ENCODE measurements at regions not wholly inside any gene's neighbourhood (a gene's known extent, or its start where the extent isn't known, plus 50 kb on each side); places are given as distances from the start of the nearest gene placed in this dataset.
"Not testable (repeated sequence)": the region's sequence is repeated elsewhere in the genome, so short reads cannot be mapped to it uniquely, and the experiment has no call there.

DNA sequence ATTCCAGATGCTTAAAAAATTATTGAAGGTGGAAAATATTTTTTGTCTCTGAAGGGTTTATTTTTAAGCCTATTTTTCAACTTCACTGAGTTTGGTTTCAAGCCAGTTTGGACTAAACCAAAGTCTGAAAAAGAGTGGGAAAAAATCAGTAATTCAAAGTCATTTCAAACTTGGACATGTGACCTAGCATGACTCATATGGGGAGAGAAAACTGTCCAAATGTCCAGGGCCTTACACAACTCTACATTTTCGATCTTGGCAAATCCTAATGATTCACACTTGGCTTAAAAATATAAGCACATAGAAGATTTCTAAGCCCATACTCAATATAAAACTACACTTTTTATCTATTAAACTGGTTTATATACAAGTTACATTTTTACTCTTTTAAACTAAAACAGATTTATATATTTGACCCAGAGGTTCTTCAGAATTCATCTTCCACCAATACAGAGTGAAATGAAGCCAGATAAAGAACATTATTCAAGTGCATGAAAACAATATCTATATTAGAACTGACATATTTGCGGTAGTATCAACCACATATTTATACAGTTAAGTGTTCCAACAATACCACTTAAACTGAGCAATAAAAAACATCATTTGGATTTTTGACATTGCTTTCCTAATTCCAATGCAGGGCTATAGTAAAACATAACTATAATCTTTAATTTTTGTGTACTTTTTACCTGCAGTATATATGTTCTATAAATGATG is 110.3 kb upstream of the TCF21 start:
- no peak overlapping the region for H3K4me3 ChIP-seq
- no peak overlapping the region for H3K27ac ChIP-seq

DNA sequence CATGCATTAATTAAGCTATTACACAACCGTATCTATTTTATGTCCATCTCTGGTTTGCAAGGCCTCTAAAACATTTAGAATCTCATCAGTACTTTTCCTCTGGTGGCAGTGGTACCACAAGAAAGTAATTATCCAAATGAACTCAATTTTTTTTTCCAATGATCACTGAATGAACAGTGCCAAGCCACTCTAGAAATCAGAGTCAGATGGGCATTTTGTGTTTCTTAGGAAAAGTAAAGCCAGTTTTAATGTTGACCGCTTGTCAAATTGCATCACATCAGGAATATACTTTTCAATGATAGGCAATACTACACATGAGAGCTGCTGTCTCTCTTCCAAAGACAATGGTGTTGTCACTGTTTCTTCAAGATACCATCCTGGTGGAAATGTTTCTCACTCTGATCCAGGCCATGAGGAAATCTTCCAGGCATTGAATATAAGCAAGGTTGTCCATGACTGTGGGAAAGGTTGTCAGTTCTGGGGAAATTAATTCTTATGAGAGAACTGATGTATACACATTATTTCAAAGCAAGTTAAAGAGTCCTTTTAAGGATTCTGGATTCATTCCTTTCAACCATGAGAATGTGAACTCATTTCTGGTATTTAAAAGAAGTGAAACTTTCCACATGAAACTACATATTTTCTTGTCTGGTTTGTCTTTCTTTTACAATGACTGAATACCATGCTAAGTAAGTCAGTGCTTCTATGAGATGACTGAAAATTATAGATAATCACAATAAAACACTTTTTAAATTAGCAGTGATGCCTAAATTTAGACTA is 108.8 kb upstream of the TCF21 start:
- H3K4me3 ChIP-seq: no peak overlapping the region
- no peak overlapping the region for H3K27ac ChIP-seq

DNA sequence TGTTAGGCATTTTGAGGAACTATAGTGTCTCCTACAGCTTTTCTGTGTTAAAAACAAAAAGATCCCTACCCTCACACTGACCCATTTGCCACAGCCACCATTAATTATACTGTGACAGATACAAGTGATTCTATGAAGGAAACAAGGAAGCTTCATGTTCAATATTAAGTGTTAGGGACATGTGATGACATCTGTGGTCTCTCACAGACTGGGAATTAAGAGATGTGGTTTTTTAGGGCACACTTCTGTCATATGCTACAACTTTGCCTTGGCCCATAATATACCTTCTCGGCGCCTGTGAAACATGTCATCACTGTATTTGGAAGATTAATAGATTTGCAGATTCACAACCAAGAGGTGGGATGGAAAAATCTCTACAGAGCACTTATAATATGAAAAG is 102.9 kb upstream of the TCF21 start:
- Histone ChIP-seq H3K4me3 (no peak overlapping the region), H3K27ac (no peak overlapping the region)

DNA sequence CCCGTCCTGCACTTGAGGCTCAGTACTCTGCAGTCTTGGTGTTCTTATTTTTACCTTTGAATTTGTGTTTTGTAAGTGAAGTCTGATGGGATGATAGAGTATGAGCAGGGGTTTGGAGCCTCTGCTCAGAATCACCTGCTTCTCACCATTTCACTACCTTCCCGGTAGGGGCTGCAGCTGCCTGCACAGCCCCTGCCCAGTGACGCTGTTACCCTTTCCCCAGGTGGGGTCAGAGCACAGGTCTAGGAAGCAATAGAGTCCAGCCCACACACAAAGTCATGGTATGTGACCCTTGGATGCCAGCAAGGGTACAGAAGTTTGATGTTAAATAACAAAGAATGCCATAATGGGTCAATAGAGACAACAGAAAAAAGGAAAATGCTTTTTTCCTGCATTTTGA is 101.8 kb upstream of the TCF21 start:
- no peak overlapping the region for H3K27ac ChIP-seq
- no peak overlapping the region for H3K4me3 ChIP-seq

DNA sequence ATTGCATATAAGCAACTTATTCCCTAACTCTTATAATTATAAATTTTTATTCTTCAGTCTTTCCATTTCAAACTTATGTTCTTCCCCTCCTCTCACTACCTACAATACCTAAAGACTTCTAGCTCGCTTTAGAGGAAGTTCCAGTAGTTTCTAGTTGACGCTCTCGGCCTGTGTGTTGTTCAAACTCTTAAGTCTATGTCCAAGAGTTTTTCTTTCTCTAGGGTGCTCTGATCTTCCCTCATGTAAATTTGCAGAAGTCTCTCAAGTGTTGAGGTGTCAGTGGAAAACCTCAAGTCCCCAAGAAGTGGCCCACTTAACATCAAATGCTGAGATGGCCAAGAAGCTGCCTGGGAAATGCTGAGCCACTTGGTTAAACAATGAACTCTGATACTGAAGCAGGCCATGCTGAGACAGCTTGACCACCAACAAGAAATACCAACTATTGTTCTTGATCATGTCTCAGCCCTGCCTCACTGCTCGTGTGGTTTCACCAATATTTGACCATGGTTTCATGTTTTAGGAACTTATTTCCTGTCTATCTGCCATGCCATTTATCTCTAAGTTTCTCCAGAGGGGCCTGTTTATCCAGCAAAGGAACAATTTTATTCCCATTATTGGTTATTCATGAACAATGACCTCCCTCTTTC is 100.9 kb upstream of the TCF21 start:
- Histone ChIP-seq H3K27ac (no peak overlapping the region), H3K4me3 (no peak overlapping the region)

DNA sequence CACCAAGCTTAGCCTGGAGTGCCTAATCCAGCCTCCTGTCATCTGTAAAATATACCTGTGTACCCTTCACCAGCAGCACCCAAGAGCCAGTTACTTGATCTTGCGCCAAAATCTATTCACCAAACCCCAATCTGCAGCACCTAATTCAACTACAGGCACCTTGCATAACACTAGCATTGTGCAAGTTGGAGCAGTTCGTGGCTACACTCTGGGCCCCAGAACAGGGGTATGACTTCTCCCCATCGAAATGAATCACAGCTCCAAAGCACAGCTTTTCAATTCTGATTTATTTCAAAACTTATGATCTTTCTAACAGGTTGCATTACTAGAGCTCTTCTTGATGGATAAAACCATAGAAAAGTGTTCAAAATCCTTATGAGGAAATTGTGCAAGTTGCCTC is 100.4 kb upstream of the TCF21 start:
- Histone ChIP-seq H3K4me3 (no peak overlapping the region), H3K27ac (no peak overlapping the region)

DNA sequence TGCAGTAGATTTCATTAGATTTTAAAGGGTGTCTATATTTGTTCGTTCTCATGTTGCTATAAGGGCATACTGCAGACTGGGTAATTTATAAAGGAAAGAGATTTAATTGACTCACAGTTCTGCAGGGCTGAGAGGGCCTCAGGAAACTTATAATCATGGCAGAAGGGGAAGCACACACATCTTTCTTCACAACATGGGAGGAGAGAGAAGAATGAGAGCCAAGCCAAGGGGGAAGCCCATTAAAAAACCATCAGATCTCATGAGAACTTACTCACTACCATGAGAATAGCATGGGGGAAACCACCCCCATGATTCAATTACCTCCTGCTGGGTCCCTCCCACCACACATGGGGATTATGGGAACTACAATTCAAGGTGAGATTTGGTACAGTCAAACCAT is 99.5 kb upstream of the TCF21 start:
- H3K27ac ChIP-seq, H3K4me3 ChIP-seq: not testable (repeated sequence)

DNA sequence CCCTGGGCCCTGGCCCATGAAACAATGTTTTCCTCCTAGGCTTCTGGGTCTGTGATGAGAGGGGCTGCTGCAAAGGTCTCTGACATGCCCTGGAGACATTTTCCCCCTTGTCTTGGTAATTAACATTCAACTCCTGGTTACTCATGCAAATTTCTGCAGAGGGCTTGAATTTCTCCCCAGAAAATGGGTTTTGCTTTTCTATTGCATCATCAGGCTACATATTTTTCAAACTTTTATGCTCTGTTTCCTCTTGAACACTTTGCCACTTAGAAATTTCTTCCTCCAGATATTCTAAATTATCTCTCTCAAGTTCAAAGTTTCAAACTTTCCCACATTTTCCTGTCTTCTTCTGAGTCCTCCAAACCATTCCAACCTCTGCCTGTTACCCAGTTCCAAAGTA is 98.2 kb upstream of the TCF21 start:
- H3K4me3 ChIP-seq, H3K27ac ChIP-seq: not testable (repeated sequence)

DNA sequence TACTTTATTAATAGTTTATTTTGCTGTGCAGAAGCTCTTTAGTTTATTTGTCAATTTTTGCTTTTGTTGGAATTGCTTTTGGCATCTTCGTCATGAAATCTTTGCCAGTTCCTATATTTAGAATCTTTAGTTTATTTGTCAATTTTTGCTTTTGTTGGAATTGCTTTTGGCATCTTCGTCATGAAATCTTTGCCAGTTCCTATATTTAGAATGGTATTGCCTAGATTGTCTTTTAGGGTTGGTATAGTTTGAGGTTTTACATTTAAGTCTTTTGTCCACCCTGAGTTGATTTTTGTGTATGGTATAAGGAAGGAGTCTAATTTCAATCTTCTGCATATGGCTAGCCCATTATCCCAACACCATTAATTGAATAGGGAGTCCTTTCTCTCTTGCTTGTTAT is 93.9 kb upstream of the TCF21 start:
- H3K27ac ChIP-seq, H3K4me3 ChIP-seq: not testable (repeated sequence)

DNA sequence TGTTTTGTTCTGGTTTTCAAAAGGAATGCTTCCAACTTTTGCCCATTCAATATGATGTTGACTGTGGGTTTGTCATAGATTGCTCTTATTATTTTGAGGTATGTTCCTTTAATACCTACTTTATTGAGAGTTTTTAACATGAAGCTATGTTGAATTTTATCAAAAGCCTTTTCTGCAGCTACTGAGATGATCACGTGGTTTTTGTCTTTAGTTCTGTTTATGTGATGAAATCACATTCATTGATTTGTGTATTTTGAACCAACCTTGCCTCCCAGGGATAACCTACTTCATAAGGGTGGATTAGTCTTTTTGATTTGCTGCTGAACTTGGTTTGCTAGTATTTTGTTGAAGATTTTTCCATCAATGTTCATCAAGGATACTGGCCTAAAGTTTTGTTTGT is 92.7 kb upstream of the TCF21 start:
- Histone ChIP-seq H3K4me3 (no peak overlapping the region), H3K27ac (no peak overlapping the region)

DNA sequence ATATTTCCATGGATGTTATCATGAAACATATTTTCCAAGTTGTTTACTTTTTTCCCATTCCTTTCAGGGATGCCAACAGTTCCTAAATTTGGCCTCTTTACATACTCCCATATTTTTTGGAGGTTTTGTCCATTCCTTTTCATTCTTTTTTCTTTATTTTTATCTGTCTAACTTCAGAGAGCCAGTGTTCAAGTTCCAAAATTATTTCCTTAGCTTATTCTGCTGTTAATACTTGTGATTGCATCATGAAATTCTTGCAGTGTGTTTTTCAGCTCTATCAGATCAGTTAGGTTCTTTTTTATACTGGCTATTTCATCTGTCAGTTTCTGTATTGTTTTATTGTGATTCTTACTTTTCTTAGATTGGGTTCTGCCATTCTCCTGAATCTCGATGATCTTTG is 89.9 kb upstream of the TCF21 start:
- no peak overlapping the region for H3K27ac ChIP-seq

DNA sequence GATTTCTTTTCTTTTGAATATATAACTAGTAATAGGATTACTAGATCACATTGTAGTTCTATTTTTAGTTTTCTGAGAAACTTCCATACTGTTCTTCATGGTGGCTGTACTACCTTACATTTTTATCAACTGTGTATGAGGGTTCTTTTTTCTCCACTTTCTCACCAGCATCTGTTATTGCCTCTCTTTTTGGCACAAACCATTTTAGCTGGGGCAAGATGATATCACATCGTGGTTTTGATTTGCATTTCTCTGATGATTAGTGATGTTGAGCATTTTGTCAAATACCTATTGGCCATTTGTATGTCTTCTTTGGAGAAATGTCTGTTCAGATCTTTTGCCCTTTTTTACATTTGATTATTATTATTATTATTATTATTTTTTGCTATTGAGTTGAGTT is 86.1 kb upstream of the TCF21 start:
- Histone ChIP-seq H3K4me3 (no peak overlapping the region), H3K27ac (no peak overlapping the region)

More for the DNA sequence above, 89.9 kb upstream of the TCF21 start:
- no peak overlapping the region for H3K4me3 ChIP-seq

DNA sequence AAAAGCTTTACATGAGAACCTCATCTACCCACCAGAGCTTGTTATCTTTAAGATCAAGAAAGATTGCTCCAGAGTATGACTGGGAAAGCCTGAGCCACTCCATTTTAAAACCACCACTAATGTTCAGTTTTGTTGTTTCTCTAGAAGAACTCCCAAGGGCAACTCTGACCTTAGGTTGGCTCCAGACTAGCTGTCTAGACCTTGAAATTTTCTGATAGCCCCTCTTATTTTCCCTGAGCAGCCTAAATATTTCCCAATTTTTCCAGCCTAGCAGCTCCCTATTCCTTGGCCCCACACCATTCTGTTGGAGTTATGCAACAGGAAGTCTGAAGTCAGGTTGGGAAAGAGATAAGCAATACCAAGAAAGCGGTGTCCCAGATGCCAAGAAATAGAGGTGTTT is 84.6 kb upstream of the TCF21 start:
- Histone ChIP-seq H3K27ac (no peak overlapping the region), H3K4me3 (no peak overlapping the region)

DNA sequence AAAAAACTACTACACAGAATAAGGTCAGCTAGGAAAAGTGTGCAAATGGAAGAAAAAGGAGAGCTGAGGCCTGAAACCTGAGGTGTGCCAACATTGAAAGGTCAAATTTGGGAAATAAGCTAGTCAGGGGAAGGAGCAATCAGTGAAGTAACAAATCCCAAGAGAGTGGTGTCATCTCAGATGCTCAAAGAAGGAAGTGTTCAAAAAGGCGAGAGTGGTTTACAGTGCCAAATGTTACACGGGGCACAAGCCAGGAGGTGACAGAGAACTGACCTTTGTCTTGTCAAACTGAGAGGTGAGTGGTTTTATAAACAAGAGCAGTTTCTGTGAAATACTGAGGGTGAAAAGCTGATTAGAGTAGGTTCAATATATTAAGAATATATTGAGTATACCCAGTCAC is 83.0 kb upstream of the TCF21 start:
- Histone ChIP-seq H3K27ac (no peak overlapping the region), H3K4me3 (no peak overlapping the region)

DNA sequence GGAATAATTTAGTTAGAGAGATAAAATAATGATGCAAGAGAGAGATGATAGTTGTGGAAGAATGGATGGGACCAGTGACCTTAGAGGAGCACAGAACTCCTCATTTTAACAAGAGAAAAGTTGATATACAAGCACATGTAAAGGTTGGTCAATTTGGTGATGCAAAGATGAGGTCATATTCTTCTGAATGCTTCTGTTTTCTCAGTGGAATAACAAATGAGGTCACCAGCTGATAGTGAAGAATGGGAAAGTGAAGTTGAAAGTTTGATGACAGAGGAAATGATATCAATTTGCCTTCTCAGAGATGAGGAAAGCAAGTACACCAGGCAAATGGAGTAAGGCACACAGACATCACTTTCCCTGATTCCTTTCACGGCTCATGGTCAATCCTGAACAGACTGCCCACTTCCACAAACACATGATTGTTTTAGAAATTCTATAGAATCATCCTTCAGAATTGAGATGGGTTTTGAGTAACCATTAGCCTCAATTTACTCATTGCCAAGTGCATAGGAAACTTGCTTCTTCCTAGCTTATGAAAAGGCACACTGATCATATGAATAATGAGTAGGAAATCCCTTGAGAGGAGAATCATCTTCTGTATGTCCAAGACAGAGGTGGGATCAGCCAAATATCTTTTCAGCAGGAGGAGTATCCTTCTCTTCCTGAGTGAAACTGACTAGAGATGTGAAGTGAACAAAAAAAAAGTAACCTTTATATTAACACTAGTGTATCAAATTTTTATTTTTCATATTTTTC is 82.4 kb upstream of the TCF21 start:
- Histone ChIP-seq H3K27ac (no peak overlapping the region), H3K4me3 (no peak overlapping the region)

DNA sequence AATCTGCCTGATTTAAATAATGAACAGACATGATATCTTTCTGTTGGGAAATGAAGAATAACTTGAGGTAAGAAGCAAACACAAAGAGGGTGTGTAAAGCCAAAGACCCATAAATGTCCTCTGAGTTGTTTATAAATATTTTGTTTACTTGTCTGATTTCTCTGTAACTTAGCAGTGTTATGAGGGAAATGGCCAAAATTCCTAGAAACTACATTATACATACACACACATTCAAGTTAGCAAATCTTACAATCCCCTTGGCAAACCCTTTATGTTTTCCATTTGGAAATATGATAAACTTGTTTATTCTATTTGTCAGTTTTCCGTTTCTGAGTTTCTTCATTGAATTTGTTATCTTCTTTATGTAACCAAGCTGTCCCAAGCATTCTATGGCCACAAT is 81.4 kb upstream of the TCF21 start:
- no peak overlapping the region for H3K4me3 ChIP-seq
- no peak overlapping the region for H3K27ac ChIP-seq

DNA sequence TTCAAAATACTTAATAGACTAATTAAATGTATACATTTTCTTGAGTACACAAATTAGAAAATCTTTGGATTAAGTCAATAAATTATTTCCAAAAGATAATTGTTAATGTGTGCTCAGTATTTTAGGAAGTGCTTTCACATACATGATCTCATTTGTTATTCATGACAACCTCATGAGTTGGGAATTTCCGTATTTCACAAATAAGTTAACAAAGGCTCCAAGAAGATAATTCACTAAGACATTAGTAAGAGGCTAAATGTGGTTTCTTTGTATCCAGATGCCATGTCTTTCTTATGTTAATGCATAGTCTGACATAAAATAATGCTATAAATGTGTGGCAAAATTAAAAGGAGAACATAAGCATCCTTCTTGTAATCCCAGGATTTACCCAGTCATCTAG is 79.5 kb upstream of the TCF21 start:
- no peak overlapping the region for H3K4me3 ChIP-seq
- H3K27ac ChIP-seq: no peak overlapping the region

DNA sequence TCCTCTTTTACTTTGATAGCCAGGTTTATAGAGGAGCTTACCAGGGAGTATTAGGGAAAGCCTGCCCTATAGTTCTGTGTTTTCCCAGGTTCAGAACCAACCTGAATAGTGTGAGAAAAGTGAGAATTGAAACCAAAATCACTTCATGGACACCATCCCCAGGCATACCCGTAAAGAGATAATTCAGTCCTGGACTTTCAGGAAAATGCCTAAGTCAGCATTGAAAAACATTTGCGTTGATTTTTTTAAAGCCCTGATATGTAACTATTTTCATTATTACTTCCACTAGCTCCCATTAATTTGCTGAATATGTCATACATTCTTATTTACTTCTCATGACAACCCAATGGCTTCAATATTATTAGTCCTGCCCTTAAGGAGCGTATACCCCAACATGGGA is 77.4 kb upstream of the TCF21 start:
- H3K27ac ChIP-seq: no peak overlapping the region
- H3K4me3 ChIP-seq: no peak overlapping the region

DNA sequence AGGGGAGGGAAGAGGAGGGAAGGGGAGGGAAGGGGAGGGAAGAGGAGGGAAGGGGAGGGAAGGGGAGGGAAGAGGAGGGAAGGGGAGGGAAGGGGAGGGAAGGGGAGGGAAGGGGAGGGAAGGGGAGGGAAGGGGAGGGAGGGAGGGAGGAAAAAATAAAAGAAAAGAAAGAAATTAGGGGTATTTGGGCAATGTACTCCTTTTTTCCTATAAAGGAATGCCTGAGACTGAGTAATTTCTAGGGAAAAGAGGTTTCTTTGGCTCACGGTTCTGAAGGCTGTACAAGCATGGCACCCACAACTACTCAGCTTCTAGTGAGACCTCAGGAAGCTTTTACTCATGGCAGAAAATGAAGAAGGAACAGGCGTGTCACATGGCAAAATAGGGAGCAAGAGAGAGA is 76.5 kb upstream of the TCF21 start:
- not testable (repeated sequence) for H3K27ac ChIP-seq, H3K4me3 ChIP-seq

DNA sequence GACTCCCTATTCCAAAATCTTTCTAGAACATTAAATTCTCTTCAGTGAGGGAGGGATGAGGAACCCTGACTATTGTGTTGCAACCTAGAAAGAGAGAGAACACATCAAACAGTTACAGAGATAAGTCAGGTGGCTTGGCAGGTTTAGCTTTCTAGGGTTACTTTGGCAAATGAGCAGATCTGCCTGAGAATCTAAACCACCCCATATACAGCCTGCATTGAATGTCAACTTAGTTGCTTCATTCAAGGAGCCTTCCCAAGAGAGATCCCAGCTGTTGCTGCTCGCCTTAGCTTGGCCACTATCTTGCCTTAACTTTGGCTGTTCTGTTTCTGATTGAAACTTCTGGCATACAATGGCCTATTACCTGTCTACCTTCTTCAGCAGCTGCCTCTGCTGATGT is 74.7 kb upstream of the TCF21 start:
- Histone ChIP-seq H3K4me3 (no peak overlapping the region), H3K27ac (no peak overlapping the region)

DNA sequence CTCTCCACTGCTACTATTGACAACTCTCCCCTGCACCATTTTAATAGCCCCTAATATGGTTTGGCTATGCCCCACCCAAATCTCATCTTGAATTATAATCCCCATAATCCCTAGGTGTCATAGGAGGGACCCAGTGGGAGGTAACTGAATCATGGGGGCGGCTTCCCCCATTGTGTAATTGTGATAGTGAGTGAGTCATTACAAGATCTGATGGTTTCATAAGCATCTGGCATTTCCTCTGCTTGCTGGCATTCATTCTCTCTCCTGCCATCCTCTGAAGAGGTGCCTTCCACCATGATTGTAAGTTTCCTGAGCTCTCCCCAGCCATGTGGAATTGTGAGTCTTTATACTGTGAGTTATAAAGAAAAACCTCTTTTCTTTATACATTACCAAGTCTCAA is 74.1 kb upstream of the TCF21 start:
- H3K4me3 ChIP-seq: no peak overlapping the region
- no peak overlapping the region for H3K27ac ChIP-seq
